Amniotic epithelial cell (primary cell): ENCODE measurements at regions not wholly inside any gene's neighbourhood (a gene's known extent, or its start where the extent isn't known, plus 50 kb on each side); places are given as distances from the start of the nearest gene placed in this dataset.
"Not testable (repeated sequence)": the region's sequence is repeated elsewhere in the genome, so short reads cannot be mapped to it uniquely, and the experiment has no call there.

Experiments used
- DNase-seq: peaks from one replicate; pipeline ENCODE4 v3.0.0-alpha.2; 2010; ENCODE audit warnings: low read depth

DNA sequence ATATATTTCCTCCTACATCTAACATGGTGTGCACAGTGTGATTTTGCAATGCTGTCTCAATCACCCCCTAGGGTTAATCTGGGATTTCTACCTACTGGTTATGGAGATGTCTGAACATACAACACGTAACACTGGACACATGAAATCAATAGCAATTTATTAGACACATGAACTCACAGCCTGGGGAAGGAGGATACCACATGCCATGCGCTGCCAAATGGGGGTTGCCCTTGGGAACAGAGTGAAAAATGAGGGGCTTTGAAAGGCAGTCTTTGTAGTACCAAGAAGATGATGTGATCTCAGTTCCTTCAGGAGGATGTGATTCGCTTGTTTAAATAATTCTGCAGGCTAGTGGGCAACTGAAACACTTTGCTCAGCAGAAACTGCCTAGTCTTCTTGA lies 253.6 kb upstream of the LRRC4C start:
- DNase-seq: no peak

DNA sequence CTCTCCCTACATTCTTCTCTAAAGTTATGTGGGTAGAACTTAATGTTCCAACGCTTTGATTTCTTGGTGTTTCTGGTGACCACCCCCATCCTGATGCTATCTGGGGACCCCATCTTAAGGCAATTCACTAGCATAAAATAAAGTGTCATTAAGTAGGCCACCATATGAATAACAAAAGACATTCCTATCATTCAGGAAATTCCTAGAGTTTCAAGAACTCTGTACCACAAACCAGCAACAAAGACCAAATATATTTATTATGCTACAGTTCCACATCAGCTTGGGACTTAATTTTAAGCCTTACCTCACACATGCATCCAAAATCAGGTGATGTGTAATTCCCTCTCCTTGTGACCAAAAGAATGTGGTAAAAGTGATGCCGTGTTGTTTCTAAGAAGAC lies 254.6 kb upstream of the LRRC4C start:
- no peak for DNase-seq

DNA sequence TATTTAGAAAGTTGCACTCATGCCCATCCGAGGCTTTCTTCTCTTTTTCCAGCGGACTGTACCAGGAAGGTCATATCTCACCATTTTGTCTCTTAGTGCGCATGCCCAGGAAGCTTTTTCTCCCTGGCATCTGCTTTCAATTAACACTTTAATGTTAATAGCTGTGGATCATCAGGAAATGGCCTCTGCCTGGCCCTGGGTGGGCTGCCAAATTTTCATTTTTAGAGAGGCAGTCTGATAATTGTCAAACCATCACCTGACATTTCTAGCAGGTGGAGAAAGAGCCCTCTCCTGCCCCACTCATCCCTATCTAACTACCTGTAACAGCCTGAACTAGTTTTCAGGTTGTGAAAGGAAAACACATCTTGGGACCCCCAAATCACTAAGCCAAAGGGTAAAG lies 257.4 kb upstream of the LRRC4C start:
- DNase-seq: no peak

DNA sequence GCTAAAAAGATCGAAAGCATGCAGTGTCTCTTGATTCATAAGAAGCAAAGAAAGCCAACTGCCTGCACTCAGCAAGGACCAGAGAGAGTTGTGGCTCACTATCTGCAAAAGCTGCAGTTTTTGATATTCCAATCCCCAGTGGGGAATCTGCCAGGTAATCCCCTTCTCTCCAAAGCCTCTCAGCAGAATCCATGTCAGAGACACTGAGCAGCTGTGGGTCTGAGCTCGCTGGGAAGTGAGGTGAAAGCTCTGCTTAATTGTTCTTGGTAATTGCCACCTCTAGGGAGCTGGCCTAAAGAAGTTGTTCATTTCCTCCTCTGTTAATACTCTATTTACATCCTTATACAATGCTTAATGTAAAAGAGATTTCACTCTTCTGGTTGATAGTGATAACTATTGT lies 261.3 kb upstream of the LRRC4C start:
- DNase-seq: no peak

DNA sequence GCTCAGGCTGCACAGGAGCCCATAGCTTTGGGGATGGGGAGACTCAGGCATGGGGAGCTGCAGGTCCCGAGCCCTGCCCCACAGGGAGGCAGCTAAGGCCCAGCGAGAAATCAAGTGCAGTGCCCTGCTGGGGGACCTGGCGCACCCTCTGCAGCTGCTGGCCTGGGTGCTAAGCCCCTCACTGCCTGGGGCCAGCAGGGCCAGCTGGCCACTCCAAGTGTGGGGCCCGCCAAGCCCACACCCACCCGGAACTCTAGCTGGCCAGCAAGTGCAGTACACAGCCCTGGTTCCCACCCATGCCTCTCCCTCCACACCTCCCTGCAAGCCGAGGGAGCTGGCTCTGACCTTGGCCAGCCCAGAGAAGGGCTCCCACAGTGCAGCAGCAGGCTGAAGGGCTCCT lies 268.7 kb upstream of the LRRC4C start:
- not testable (repeated sequence) for DNase-seq

DNA sequence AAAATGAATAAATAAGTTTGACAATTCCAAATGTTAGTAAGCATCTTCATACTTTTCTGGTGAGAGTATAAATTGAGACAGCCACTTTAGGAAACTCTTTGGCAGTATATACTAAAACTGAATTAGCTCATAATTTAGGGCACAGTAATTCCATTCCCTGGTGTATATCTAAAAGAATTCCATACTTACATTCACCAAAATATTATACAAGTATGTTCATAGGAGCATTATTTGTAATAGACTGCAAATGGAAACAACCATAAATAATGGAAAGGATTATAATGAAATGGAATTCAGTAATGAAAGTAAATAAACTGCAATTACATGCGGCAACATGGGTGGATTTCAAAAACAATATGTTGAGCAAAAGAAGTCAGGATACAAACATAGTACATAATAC lies 315.8 kb upstream of the LRRC4C start:
- DNase-seq: no peak

DNA sequence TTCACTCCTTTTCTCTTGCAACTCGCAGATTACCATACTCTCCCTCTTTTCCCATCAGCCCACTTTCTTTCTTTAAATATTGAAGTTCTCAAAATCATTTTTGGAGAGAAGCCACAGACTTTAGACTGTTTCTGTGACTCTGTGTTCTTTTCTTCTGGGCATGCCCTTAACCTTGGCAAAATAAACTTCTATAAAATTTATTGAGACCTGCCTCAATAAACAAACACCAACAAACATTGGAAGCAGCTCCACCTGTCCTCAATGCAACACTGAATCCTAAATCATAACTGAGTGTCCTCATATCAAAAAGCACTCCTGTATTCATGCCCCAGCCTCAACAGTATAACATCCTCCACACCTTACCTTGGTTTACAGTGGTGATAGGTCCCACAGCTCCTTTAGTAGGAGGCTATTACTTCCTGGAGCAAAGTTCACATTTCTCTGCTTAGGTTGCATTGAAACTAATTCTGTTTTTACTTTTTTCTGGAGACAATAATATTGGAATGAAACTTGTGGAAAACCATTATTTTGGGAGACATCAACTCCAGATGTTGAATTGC lies 320.0 kb upstream of the LRRC4C start:
- DNase-seq: no peak

DNA sequence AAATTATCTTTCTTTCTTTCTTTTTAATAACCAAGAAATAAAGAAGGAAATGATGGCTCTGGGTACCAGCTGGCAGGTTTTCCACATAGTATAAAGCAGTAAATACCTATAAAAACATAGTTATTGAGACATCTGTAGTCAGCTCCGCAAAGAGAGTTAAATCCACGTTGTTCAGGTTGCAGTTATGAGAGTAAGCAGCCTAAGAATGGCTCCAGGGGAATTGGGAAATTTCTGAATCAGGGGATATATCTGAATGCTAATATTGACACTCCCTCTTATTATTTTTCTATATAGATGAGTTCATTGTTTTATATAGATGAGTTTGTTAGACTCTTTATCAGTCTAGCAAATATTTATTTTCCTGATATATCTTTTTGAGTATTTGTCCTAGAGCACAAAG lies 322.0 kb upstream of the LRRC4C start:
- no peak for DNase-seq

DNA sequence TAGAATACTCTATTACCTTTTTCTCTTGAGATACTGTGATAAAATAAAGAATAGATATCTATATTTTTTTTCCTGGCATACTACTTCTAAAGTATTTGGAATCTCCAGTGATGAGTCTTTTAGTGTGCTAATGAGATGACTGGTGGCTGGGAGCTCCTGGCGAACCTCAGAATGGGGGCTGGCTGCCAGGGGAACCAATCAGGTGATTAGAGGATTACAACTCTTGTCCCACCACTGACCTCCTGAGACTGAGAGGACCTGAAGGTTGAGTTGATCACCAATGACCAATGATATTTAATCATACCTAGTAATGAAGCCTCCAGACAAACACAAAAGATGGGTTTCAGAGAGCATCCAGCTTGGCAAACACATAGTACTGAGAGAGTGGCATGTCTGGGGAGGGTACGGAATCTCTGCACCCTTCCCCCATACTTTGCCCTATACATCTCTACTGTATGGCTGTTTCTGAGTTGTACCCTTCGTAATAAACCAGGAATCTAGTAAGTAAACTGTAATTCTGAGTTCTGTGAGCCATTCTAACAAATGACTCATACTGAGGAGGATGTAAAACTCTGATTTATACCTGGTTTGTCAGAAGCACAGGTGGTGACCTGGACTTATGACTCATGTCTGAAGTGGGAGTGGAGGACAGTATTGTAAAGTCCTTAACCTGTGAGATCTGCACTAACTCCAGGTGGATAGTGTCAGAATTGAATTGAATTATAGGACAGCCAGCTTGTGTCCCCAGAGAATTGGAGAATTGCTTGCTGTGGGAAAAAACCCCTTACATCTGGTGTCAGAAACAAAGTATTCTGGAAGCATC lies 325.3 kb upstream of the LRRC4C start:
- no peak for DNase-seq

DNA sequence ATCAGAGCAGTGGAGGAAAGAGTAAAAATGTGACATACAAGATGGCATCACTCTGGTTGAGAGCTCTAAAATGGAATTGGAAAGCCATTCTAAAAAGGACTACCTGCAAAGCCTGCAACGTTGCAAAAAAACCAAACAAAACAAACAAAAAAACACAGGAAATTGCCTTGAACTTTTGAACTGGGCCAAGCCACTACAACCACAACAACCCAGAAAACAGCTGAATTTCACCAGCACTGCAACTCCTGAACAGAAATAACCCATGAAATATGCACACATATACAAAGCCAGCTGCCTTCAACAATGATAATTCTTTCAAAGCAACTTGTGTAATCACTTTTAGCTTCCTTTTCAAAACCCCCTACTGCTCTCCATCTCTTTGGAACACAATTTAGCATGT lies 326.6 kb upstream of the LRRC4C start:
- no peak for DNase-seq

DNA sequence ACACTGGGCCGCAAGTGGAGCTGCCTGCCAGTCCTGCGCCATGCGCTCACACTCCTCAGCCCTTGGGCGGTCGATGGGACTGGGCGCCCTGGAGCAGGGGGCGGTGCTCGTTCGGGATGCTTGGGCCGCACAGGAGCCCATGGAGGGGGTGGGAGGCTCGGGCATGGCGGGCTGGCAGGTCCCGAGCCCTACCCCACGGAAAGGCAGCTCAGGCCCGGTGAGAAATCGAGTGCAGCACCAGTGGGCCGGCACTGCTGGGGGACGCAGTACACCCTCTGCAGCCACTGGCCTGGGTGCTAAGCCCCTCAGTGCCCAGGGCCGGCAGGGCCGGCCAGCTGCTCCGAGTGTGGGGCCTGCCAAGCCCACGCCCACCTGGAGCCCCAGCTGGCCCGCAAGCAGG lies 328.7 kb upstream of the LRRC4C start:
- no peak for DNase-seq

DNA sequence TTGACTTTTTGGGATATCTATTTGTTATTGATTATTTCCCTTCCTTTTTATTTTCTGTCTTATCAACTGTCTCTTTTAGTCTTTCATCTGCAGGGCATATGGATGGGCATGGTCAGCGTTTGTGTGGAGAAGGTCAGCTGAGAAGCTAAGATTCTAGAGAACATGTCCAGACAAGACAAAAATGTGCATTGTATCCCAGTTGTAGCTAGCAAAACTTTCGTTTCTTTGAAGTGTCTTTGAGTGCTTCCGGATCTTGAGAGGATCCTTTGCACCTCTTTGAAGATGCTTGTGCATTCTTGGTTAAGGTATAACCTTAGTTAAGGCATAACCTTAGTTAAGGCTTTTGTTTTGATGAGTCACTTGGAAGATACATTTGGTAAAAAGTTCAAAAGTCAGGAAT lies 329.9 kb upstream of the LRRC4C start:
- no peak for DNase-seq

DNA sequence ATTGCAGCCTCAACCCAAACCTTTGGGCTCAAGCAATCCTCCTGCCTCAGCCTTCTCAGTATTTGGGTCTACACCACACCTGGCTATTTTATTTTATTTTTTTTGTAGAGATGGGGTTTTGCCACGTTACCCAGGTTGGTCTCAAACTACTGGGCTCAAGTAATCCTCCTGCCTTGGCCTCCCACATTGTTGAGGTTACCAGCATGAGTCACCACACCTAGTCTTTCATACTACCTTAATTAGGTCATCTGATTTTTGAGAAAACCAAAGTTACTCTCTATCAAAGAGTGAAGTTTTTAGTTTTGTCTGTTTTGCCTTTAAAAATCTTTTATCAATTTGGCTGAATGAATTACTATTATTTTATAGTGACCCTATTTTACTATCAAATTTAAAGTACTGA lies 335.6 kb upstream of the LRRC4C start:
- no peak for DNase-seq

DNA sequence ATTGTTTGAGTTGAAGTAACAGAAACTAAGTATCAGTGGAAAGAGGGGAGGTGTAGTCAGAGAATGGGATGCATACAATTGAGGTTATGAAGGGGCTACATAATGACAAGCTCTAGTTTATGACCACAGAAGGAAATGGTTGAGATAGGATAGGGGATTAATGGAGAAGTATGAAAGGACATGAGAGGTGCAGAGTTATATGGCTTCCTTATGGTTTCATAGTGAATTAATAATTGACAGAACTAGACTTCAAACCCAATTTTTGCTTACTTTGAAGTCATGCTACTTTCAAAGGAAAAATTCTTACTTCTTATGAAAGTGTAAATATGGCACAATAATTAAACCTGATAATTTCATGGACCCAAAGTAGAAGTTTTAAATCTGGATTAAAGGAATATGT lies 340.3 kb upstream of the LRRC4C start:
- DNase-seq: no peak

DNA sequence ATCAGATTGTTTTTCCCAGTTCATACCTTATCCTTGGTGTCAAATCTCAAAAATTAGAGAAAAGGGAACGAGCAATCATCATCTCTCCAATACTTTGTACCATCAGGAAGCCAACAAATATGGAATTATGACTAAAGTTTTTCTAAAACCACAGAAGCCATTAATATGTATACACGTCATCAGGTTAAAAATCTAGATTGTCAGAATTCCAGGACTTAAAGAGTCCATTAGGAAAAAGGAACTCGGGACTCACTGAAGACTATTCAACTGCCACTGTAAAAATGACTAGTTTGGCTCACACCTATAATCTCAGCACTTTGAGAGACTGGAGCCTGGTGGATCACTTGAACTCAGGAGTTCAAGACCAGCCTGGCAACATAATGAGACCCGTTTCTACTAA lies 344.4 kb upstream of the LRRC4C start:
- no peak for DNase-seq

DNA sequence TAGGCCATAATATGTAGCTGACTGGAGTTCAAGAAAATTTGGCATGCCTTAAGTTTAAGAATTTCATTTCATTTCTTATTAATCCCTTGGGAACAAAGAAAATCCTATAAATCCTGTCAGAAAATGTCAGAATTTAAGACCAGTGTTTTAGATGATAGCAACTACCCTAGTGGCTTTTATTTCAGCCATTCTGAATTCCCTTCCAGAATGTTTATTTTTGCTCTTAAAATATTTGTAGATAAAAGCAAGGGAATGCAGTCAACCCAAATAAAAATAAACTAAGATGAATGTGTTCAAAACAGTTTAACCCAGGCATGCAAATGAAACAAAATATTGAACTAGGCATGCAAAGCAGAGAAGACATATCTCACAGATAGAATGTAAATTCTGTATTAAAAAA lies 356.9 kb upstream of the LRRC4C start:
- DNase-seq: no peak

DNA sequence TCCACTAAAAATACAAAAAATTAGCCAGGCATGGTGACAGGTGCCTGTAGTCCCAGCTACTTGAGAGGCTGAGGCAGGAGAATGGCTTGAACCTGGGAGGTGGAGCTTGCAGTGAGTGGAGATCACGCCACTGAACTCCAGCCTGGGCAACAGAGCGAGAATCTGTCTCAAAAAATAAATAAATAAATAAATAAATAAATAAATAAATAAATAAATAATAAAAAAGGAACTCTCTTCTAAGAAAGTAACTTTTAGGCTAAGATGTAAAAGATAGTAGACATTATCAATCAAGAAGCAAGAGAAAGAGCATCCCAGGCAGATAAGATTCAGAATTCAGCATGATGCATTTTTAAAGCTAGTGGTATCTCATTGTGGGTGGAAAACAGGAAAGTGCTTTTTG lies 364.8 kb upstream of the LRRC4C start:
- not testable (repeated sequence) for DNase-seq

DNA sequence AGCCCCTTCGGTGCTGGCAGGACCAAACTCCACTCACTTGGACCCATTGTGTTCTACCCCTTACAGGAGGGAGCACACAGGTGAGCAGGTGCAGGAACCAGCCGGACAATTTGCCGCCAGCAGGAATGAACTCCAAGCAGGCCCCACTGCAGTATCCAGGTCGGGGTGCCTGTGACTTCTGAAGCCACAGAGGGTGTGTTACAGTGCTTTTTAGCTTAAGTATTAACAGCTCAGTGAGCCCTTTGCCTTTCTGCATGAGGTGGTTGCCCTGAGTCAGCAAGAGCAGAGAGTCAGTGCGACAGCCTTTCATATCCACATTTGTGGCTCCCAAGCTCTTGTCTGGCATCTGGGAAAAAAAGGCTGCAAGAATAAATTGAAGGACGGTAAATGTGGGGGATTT lies 366.6 kb upstream of the LRRC4C start:
- DNase-seq: no peak

DNA sequence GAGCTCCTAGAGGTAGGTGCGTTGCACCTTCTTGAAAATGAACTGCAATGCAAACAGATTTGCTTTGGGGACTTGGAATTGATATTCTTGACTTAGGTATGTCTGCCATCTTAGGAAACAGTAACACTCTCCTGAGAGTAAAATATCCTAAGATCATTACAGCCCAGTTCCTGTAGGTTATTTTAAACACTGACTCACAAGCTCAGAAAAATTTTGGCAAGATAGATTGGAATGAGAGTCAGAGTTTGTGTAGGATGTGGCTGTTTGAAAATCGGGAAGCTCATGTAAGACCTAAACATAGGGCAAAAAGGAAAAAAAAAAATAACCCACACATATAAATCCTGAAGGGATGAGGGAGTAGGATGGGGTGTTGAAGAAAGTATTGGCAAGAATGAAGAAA lies 377.0 kb upstream of the LRRC4C start:
- no peak for DNase-seq

DNA sequence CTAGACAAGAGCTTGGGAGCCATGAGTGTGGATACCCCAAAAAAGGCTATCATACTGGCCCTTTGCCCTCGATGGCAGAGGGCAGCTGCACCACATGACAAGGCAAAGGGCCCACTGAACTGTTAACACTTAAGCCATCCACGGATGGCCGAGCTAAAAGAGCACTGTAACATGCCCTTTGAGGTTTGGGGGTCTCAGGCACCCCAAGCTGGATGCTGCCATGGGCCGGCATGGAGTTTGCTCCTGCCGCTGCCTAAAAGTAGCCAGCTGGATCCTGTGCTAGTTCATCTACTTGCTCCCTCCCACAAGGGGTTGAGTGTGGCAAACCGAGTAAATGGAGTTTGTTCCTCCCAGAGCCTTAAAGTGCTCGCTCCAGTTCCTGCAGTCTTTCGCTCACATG lies 383.2 kb upstream of the LRRC4C start:
- DNase-seq: no peak

DNA sequence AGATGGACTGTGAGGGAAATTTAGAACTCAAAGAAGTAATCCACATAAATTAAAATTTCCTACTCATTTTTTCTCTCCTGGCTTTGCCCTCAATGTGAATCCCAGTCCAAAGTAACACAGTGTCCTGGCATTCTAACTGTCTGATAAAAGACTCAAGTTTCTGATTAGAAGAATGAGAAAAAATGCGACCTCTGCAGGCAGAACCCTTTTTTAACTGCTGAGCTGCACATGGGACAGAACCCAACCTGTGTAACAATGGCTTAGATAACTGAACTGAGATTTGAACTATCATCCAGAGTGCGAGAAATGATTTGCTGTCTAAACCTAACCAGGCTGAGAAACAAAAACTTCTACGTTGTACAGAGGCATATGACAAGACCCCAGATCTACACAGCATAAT lies 385.6 kb upstream of the LRRC4C start:
- no peak for DNase-seq

DNA sequence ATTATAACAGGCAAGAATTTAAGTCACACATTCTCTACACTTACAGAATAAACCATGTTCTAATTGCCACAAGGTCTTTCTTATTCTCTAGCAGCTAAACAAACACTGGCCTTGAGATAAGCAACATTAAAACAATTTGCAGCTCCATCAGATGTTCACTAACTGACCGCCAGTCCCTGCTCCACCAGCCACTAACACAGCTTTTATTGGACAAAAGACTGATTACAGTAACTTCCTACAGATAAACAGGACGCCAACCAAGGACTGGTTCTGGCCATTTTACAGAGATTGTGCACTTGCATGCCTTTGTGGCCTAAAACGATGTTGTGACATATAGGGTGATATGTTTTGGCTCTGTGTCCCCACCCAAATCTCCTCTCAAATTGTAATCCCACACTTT lies 388.9 kb upstream of the LRRC4C start:
- DNase-seq: no peak

DNA sequence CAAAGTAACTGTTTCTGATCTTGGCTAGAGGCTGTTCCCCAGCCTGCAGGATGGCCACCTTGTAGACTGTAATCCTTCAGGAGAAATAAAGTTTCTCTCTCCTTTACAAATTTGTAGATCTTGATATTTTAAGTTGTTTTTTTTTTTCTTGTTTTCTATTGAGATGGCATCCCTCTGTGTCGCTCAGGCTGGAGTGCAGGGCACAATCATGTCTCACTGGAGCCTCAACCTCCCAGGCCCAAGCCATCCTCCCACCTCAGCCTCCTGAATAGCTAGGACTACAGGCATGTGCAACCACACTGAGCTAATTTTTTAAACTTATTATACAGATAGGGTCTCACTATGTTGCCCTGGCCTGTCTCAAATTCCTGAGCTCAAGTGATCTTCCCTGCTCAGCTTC lies 389.8 kb upstream of the LRRC4C start:
- no peak for DNase-seq

DNA sequence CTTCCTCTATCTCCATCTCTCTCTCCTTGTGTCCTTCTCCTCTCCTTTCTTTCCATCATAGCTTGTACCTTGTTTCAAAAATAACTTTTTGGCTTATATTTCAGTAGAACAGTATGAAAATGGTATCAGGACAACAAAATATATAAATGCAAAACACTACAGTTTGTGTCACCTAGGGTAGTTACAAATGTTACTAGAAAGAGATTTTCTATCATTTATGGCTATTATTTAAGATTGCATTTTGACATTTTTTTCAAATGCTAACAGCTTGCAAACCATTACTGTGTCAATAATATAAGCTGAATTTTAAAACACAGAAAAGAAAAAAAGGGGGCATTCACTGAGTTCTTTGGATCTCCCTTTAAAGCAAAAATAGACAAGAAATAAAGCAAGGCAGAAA lies 392.3 kb upstream of the LRRC4C start:
- no peak for DNase-seq
